ENCODE measurements at regions not wholly inside any gene's neighbourhood (a gene's known extent, or its start where the extent isn't known, plus 50 kb on each side); places are given as distances from the start of the nearest gene placed in this dataset.

DNA sequence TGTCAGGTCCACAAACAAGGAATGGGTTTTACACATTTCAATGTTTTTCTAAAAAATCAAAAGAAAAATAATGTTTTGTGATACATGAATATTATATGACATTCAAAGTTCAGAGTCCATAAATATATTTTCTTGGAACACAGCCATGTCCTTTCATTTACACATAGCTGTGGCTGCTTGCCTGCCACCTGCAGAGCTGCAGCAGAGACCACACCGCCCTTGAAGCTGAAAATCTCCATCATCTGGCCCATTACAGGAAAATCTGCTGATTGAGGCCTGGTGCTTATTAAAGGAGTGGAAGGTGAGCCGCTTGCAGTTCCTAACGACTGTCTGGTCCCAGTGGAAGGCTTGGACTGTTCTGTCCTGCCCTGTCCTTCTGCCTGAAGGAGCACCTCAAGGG, 232.6 kb upstream of the ADAMTS16 start:
- no peak for TF ChIP-seq CREB1 (IDR thresholded peaks at IDR 0.05; ENCODE audit: low read depth)
- TF ChIP-seq YY1 (IDR thresholded peaks at IDR 0.05; ENCODE audit: low read depth), result no peak
- no peak for TF ChIP-seq TCF12 (IDR thresholded peaks at IDR 0.05; ENCODE audit: low read depth)
- no peak for TF ChIP-seq EP300 (IDR thresholded peaks at IDR 0.05; ENCODE audit: borderline replicate concordance)
- TF ChIP-seq NFIC (IDR thresholded peaks at IDR 0.05), result no peak
- TF ChIP-seq ZBTB7A (IDR thresholded peaks at IDR 0.05; ENCODE audit: low read depth), result no peak
- TF ChIP-seq, protein P1, sequence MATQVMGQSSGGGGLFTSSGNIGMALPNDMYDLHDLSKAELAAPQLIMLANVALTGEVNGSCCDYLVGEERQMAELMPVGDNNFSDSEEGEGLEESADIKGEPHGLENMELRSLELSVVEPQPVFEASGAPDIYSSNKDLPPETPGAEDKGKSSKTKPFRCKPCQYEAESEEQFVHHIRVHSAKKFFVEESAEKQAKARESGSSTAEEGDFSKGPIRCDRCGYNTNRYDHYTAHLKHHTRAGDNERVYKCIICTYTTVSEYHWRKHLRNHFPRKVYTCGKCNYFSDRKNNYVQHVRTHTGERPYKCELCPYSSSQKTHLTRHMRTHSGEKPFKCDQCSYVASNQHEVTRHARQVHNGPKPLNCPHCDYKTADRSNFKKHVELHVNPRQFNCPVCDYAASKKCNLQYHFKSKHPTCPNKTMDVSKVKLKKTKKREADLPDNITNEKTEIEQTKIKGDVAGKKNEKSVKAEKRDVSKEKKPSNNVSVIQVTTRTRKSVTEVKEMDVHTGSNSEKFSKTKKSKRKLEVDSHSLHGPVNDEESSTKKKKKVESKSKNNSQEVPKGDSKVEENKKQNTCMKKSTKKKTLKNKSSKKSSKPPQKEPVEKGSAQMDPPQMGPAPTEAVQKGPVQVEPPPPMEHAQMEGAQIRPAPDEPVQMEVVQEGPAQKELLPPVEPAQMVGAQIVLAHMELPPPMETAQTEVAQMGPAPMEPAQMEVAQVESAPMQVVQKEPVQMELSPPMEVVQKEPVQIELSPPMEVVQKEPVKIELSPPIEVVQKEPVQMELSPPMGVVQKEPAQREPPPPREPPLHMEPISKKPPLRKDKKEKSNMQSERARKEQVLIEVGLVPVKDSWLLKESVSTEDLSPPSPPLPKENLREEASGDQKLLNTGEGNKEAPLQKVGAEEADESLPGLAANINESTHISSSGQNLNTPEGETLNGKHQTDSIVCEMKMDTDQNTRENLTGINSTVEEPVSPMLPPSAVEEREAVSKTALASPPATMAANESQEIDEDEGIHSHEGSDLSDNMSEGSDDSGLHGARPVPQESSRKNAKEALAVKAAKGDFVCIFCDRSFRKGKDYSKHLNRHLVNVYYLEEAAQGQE (IDR thresholded peaks at IDR 0.05; ENCODE audit: low read depth), result no peak
- no peak for TF ChIP-seq TAF1 (IDR thresholded peaks at IDR 0.05; ENCODE audit: low read depth)
- TF ChIP-seq MAX (IDR thresholded peaks at IDR 0.05), result no peak
- no peak for TF ChIP-seq FOXM1 (IDR thresholded peaks at IDR 0.05; ENCODE audit: borderline replicate concordance, low read depth)
- no peak for TF ChIP-seq RAD21 (IDR thresholded peaks at IDR 0.05; ENCODE audit: low read depth)

Measured in Ishikawa (cell line).